Endodermal cell (in vitro differentiated cells): ENCODE measurements at regions not wholly inside any gene's neighbourhood (a gene's known extent, or its start where the extent isn't known, plus 50 kb on each side); places are given as distances from the start of the nearest gene placed in this dataset.

ENCODE experiments used
- DNase-seq: peaks from one replicate; pipeline ENCODE4 v3.0.0-alpha.2; 2017
- H3K27ac ChIP-seq: 2 replicates; pipeline ENCODE4 v1.5.1; 2013; ENCODE audit warnings: mild to moderate bottlenecking, low read depth, low read length, moderate library complexity
- H3K27me3 ChIP-seq: 2 replicates; pipeline ENCODE4 v1.6.1; 2013; ENCODE audit warnings: mild to moderate bottlenecking, low read length, moderate library complexity; ENCODE audit not compliant: insufficient read depth, control insufficient read depth, poor library complexity, severe bottlenecking
- H3K36me3 ChIP-seq: 2 replicates; pipeline ENCODE4 v1.7.0; 2013; ENCODE audit warnings: mild to moderate bottlenecking, low read length, moderate library complexity; ENCODE audit not compliant: control insufficient read depth, insufficient read depth
- H3K4me1 ChIP-seq: one replicate; pipeline ENCODE4 v1.7.0; 2013; ENCODE audit warnings: low read length; ENCODE audit not compliant: control insufficient read depth, insufficient read depth
- H3K4me3 ChIP-seq: 2 replicates; pipeline ENCODE4 v1.5.1; 2013; ENCODE audit warnings: mild to moderate bottlenecking, low read length, moderate library complexity
- H3K9ac ChIP-seq: 2 replicates; pipeline ENCODE4 v1.6.1; 2013; ENCODE audit warnings: mild to moderate bottlenecking, low read length, moderate library complexity; ENCODE audit not compliant: poor library complexity, severe bottlenecking; ENCODE audit errors: extremely low read depth
- H3K9me3 ChIP-seq: 2 replicates; pipeline ENCODE4 v1.6.1; 2013; ENCODE audit warnings: mild to moderate bottlenecking, low read length, moderate library complexity; ENCODE audit not compliant: control insufficient read depth
- H3K27ac Mint-ChIP-seq: 2 replicates; pipeline ENCODE4 v1.8.0; 2020; ENCODE audit warnings: mixed read lengths
- H3K27me3 Mint-ChIP-seq: 2 replicates; pipeline ENCODE4 v1.8.0; 2021; ENCODE audit warnings: mild to moderate bottlenecking, mixed read lengths; ENCODE audit not compliant: insufficient read depth
- H3K36me3 Mint-ChIP-seq: 2 replicates; pipeline ENCODE4 v1.8.0; 2020; ENCODE audit warnings: low read depth, mixed read lengths
- H3K4me1 Mint-ChIP-seq: 2 replicates; pipeline ENCODE4 v1.8.0; 2020; ENCODE audit warnings: mixed read lengths
- H3K4me3 Mint-ChIP-seq: 2 replicates; pipeline ENCODE4 v1.8.0; 2020; ENCODE audit warnings: mild to moderate bottlenecking, moderate library complexity, mixed read lengths
- H3K9me3 Mint-ChIP-seq: 2 replicates; pipeline ENCODE4 v1.8.0; 2020; ENCODE audit warnings: mild to moderate bottlenecking, mixed read lengths
- WGBS, 2 experiments: methylation state at CpG; one replicate each; pipeline versions ENCODE4 v1.1.5 to v1.1.7; 2013; ENCODE audit warnings: missing lambda C conversion rate in 2 of 2, mixed read lengths in 1 of 2; ENCODE audit not compliant: insufficient coverage in 1 of 2, insufficient read length in 1 of 2; 5-methylcytosine and 5-hydroxymethylcytosine counted together
- TF ChIP-seq, protein P1 (sequence below): fragments of 200-600 bp; sonication (generic); conservative IDR thresholded peaks from 2 replicates; pipeline ENCODE4 v1.5.0; 2021; ENCODE audit warnings: antibody characterized with exemption, mild to moderate bottlenecking

DNA sequence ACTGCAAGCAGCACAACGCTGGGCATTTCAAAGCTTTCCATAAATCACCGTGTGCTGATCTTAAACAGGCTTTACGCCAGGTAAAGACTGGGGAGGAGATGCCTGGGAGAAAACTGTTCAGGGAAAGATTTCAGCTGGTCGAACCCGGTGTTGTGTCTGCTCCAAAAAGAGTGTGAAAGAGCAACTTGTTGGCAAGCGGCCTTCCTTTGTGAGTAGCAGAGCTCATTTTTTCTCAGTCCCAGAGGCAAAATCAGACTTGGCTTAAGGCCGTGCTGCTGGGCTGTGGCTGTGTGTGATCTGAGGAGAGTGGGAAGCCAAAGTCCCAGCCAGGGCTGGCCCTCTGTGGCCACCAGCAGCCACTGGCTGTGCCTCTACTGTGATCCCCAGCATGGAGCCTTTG, 75.7 kb upstream of the E2F8 start:
- H3K36me3 ChIP-seq = no peaks in the 10 kb centered on the region
- H3K9ac ChIP-seq = no peak overlapping the region
- H3K4me3 ChIP-seq = no peak overlapping the region
- Mint-ChIP-seq H3K9me3 (no peaks in the 10 kb centered on the region), H3K4me1 (peaks cover 14% of the 10 kb centered on the region), H3K27ac (no peak overlapping the region), H3K27me3 (no peaks in the 10 kb centered on the region), H3K4me3 (no peak overlapping the region), H3K36me3 (no peaks in the 10 kb centered on the region)
- no peak overlapping the region for H3K27ac ChIP-seq
- H3K4me1 ChIP-seq = no peaks in the 10 kb centered on the region
- H3K9me3 ChIP-seq = no peaks in the 10 kb centered on the region
- 77 to 79% methylated on average over 5 to 7 of the region's 7 CpGs for WGBS, 2 experiments
- DNase-seq = no peak
- no peaks in the 10 kb centered on the region for H3K27me3 ChIP-seq
- TF ChIP-seq, protein P1, sequence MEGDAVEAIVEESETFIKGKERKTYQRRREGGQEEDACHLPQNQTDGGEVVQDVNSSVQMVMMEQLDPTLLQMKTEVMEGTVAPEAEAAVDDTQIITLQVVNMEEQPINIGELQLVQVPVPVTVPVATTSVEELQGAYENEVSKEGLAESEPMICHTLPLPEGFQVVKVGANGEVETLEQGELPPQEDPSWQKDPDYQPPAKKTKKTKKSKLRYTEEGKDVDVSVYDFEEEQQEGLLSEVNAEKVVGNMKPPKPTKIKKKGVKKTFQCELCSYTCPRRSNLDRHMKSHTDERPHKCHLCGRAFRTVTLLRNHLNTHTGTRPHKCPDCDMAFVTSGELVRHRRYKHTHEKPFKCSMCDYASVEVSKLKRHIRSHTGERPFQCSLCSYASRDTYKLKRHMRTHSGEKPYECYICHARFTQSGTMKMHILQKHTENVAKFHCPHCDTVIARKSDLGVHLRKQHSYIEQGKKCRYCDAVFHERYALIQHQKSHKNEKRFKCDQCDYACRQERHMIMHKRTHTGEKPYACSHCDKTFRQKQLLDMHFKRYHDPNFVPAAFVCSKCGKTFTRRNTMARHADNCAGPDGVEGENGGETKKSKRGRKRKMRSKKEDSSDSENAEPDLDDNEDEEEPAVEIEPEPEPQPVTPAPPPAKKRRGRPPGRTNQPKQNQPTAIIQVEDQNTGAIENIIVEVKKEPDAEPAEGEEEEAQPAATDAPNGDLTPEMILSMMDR = no peak

DNA sequence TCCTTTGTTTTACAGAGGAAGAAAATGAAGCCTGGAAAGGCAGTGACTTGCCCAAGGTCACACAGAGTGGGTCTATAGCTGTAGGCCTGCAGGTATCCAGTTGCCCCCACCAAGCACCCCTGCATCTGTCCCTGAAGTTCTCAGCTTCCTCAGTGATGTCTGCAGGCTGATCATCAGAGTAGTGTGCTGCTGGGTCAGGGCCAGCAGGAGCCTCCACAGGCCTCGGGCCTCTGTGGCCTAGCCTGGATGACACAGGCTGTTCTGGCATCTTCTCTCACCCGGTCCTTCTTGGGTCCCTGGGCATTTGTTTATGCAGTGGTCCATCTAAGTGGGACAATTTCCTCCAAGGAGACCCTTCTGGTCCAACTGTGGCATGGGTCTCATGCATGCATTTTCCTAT, 74.8 kb upstream of the E2F8 start:
- Histone ChIP-seq H3K36me3 (no peaks in the 10 kb centered on the region), H3K9me3 (no peaks in the 10 kb centered on the region), H3K27me3 (no peaks in the 10 kb centered on the region), H3K27ac (no peak overlapping the region), H3K9ac (no peak overlapping the region), H3K4me1 (no peaks in the 10 kb centered on the region), H3K4me3 (no peak overlapping the region)
- Mint-ChIP-seq H3K36me3 (no peaks in the 10 kb centered on the region), H3K4me1 (peaks cover 5% of the 10 kb centered on the region), H3K27ac (no peak overlapping the region), H3K27me3 (no peaks in the 10 kb centered on the region), H3K4me3 (no peak overlapping the region), H3K9me3 (no peaks in the 10 kb centered on the region)
- no peak for DNase-seq
- TF ChIP-seq, protein P1 = no peak
- 83 to 92% methylated on average over 1 to 2 of the region's 2 CpGs for WGBS, 2 experiments

DNA sequence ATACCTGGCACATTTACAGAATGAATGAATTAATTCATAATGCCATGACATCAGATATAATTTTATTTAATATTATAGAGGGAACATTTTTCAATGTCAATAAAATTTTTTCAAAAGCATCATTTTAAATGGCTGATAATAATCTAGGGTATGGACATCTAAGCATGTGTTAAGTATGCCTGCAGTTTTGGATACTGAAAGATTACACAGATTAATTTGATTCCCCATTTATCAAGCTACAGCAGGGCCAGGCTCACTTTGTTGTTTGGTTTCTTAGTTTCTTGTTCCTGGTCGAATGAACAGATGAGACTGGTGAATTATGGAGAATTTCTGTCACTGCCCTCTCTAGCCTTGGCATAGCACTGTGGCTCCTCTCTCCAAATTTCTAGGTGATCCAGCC, 72.4 kb upstream of the E2F8 start:
- H3K27me3 ChIP-seq = no peaks in the 10 kb centered on the region
- Mint-ChIP-seq H3K4me1 (peaks cover 4% of the 10 kb centered on the region), H3K27ac (no peak overlapping the region), H3K27me3 (no peaks in the 10 kb centered on the region), H3K36me3 (no peaks in the 10 kb centered on the region), H3K4me3 (no peak overlapping the region), H3K9me3 (no peaks in the 10 kb centered on the region)
- WGBS, 2 experiments = 82 to 100% methylated on average over 1 of the region's 1 CpG
- H3K36me3 ChIP-seq = no peaks in the 10 kb centered on the region
- no peak overlapping the region for H3K4me3 ChIP-seq
- no peaks in the 10 kb centered on the region for H3K4me1 ChIP-seq
- TF ChIP-seq, protein P1 = no peak
- no peak for DNase-seq
- H3K9ac ChIP-seq = no peak overlapping the region
- no peak overlapping the region for H3K27ac ChIP-seq
- no peaks in the 10 kb centered on the region for H3K9me3 ChIP-seq
